ENCODE measurements at regions not wholly inside any gene's neighbourhood (a gene's known extent, or its start where the extent isn't known, plus 50 kb on each side); places are given as distances from the start of the nearest gene placed in this dataset.

GRCh38 chr18:65414501-65414900 lies 336.3 kb upstream of the CDH7 start:
- no peak for TF ChIP-seq CTCF (IDR thresholded peaks at IDR 0.05; ENCODE audit: unreplicated experiment)
- no peak overlapping the region for H3K4me3 Mint-ChIP-seq
- no peaks in the 10 kb centered on the region for H3K27me3 Mint-ChIP-seq (ENCODE audit: low read depth)
- DNase-seq (ENCODE audit: low spot score in 2 of 2, unreplicated experiment in 2 of 2): no peak
- no peaks in the 10 kb centered on the region for H3K36me3 Mint-ChIP-seq
- peaks cover 2% of the 10 kb centered on the region for H3K4me1 Mint-ChIP-seq
- H3K27ac Mint-ChIP-seq: no peak overlapping the region
- peaks cover 9% of the 10 kb centered on the region for H3K9me3 Mint-ChIP-seq

- no peak for TF ChIP-seq CTCF (IDR thresholded peaks at IDR 0.05; ENCODE audit: unreplicated experiment)
- Mint-ChIP-seq H3K36me3 (no peaks in the 10 kb centered on the region), H3K4me3 (no peak overlapping the region), H3K4me1 (peaks cover 2% of the 10 kb centered on the region), H3K27me3 (ENCODE audit: low read depth) (no peaks in the 10 kb centered on the region), H3K27ac (no peak overlapping the region), H3K9me3 (no peaks in the 10 kb centered on the region)
- DNase-seq (ENCODE audit: low spot score in 2 of 2, unreplicated experiment in 2 of 2): no peak
These were observed 339.8 kb upstream of the CDH7 start for GRCh38 chr18:65411061-65411460.

- Mint-ChIP-seq H3K4me3 (no peak overlapping the region), H3K9me3 (peaks cover 11% of the 10 kb centered on the region), H3K36me3 (no peaks in the 10 kb centered on the region), H3K27me3 (ENCODE audit: low read depth) (no peaks in the 10 kb centered on the region), H3K27ac (no peak overlapping the region), H3K4me1 (peaks cover 2% of the 10 kb centered on the region)
- no peak for TF ChIP-seq CTCF (IDR thresholded peaks at IDR 0.05; ENCODE audit: unreplicated experiment)
- DNase-seq (ENCODE audit: low spot score in 2 of 2, unreplicated experiment in 2 of 2): no peak
These were observed 341.6 kb upstream of the CDH7 start for GRCh38 chr18:65409261-65409660.

GRCh38 chr18:65403534-65403933 lies 347.3 kb upstream of the CDH7 start:
- Mint-ChIP-seq H3K4me3 (no peak overlapping the region), H3K4me1 (no peaks in the 10 kb centered on the region), H3K36me3 (no peaks in the 10 kb centered on the region), H3K9me3 (peaks cover 11% of the 10 kb centered on the region), H3K27ac (no peak overlapping the region), H3K27me3 (ENCODE audit: low read depth) (no peaks in the 10 kb centered on the region)
- TF ChIP-seq CTCF (IDR thresholded peaks at IDR 0.05; ENCODE audit: unreplicated experiment): no peak
- no peak for DNase-seq (ENCODE audit: low spot score in 2 of 2, unreplicated experiment in 2 of 2)

- no peaks in the 10 kb centered on the region for H3K36me3 Mint-ChIP-seq
- H3K4me1 Mint-ChIP-seq: no peaks in the 10 kb centered on the region
- H3K27ac Mint-ChIP-seq: no peak overlapping the region
- no peak overlapping the region for H3K4me3 Mint-ChIP-seq
- no peaks in the 10 kb centered on the region for H3K27me3 Mint-ChIP-seq (ENCODE audit: low read depth)
- no peak for DNase-seq (ENCODE audit: low spot score in 2 of 2, unreplicated experiment in 2 of 2)
- no peaks in the 10 kb centered on the region for H3K9me3 Mint-ChIP-seq
- no peak for TF ChIP-seq CTCF (IDR thresholded peaks at IDR 0.05; ENCODE audit: unreplicated experiment)
These were observed 351.7 kb upstream of the CDH7 start for GRCh38 chr18:65399091-65399490.
